ENCODE measurements at regions not wholly inside any gene's neighbourhood (a gene's known extent, or its start where the extent isn't known, plus 50 kb on each side); places are given as distances from the start of the nearest gene placed in this dataset.

- Histone ChIP-seq H3K4me1 (no peaks in the 10 kb centered on the region), H3K27ac (no peak overlapping the region), H3K27me3 (no peaks in the 10 kb centered on the region), H3K9ac (ENCODE audit: low read depth in 2 of 2, low read length in 2 of 2) (no peak overlapping the region), H3K9me3 (no peaks in the 10 kb centered on the region), H3K36me3 (no peaks in the 10 kb centered on the region), H3K4me3 (no peak overlapping the region)
- TF ChIP-seq CTCF (IDR thresholded peaks at IDR 0.05): no peak
- DNase-seq: no peak
- intact Hi-C loops (cut with DNase I): no loop called here
Measured at GRCh38 chr13:84567848-84568247, 685.6 kb upstream of the SLITRK1 start.

DNA sequence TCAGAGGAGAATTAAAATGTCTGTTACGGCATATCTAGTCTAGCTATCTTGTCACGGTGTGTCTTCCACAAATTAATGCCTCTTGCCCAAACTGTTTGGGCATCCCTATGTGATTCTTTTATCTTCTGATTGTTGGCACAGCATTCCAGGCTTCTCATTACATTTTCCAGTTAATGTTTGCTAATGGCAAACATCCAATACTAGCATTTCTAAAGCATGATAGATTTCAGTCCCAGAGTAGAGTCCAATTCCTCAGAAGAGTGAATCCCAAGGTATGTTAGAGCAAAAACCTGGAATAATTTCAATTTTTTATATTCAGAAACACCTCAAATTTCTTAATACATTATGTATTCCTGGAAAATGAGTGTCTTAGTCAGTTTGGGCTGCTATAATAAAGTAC lies 684.5 kb upstream of the SLITRK1 start:
- H3K4me3 ChIP-seq: no peak overlapping the region
- no peak for DNase-seq
- no peaks in the 10 kb centered on the region for H3K9me3 ChIP-seq
- intact Hi-C loops (cut with DNase I): no loop called here
- H3K27me3 ChIP-seq: no peaks in the 10 kb centered on the region
- H3K4me1 ChIP-seq: no peaks in the 10 kb centered on the region
- H3K27ac ChIP-seq: no peak overlapping the region
- no peak overlapping the region for H3K9ac ChIP-seq (ENCODE audit: low read depth in 2 of 2, low read length in 2 of 2)
- no peak for TF ChIP-seq CTCF (IDR thresholded peaks at IDR 0.05)
- H3K36me3 ChIP-seq: no peaks in the 10 kb centered on the region

DNA sequence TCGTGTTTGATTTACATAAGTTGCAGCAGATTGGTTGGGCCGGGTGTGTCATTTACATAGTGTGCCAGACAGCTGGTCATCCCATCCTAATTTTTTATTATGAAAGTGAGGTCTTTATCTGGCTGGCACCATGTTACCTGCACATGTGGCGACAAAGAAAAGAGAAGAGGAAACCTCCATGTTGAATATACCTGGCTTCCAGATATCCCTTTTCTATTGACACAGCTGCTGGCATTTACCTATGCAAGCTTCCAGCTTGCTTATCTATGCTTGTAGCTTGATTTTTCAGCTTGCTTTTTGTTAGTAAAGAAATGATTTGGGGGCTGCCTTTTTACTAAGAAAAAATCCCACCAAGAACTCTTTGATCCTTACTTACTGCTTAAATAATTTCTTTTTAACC lies 681.3 kb upstream of the SLITRK1 start:
- H3K4me1 ChIP-seq: no peaks in the 10 kb centered on the region
- TF ChIP-seq CTCF (IDR thresholded peaks at IDR 0.05): no peak
- no peak for DNase-seq
- H3K36me3 ChIP-seq: no peaks in the 10 kb centered on the region
- intact Hi-C loops (cut with DNase I): no loop called here
- H3K9me3 ChIP-seq: no peaks in the 10 kb centered on the region
- H3K4me3 ChIP-seq: no peak overlapping the region
- no peak overlapping the region for H3K9ac ChIP-seq (ENCODE audit: low read depth in 2 of 2, low read length in 2 of 2)
- H3K27me3 ChIP-seq: no peaks in the 10 kb centered on the region
- H3K27ac ChIP-seq: no peak overlapping the region

DNA sequence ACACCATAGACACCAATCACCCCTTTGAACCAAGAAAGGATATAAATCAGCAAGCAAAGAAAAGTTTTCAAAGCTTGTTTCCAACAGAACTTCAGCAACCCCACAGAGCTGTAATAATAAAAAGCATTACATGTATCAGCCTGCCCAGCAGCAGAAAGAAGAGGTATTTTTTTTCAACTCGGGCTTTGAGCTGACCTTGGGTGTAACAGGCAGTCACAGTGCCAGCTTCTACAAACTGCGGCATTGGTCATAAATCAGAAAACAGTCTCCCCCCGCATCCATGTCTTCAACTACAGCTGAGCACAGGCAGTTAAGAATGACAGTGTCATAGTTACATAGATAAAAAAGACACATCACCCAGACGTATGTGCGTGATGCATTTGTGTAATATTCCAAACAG lies 671.0 kb upstream of the SLITRK1 start:
- no peak for DNase-seq
- no peak for TF ChIP-seq CTCF (IDR thresholded peaks at IDR 0.05)
- intact Hi-C loops (cut with DNase I): no loop called here
- Histone ChIP-seq H3K4me1 (no peaks in the 10 kb centered on the region), H3K36me3 (no peaks in the 10 kb centered on the region), H3K9me3 (no peaks in the 10 kb centered on the region), H3K27me3 (no peaks in the 10 kb centered on the region), H3K4me3 (no peak overlapping the region), H3K9ac (ENCODE audit: low read depth in 2 of 2, low read length in 2 of 2) (no peak overlapping the region), H3K27ac (no peak overlapping the region)

DNA sequence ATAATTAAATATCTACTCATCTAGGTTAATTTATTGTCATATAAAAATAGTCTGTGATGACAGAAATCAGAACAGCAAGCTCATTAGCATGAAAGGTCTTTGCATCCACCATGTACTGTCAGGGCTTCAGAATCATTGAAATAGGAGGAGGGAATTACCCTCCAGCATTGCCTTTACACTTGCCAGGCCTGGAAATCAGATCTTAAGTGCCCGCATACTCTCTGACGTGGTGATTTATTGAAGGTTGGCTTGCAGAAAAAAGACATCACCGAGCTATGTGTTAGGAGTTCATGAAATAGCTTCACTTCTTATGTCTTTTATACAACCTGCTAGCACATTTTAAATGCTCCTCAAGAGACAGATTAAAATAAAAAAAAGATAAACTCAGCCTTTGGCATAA lies 661.7 kb upstream of the SLITRK1 start:
- no peaks in the 10 kb centered on the region for H3K4me1 ChIP-seq
- no peak overlapping the region for H3K4me3 ChIP-seq
- DNase-seq: no peak
- H3K36me3 ChIP-seq: no peaks in the 10 kb centered on the region
- H3K27me3 ChIP-seq: no peaks in the 10 kb centered on the region
- H3K9ac ChIP-seq (ENCODE audit: low read depth in 2 of 2, low read length in 2 of 2): no peak overlapping the region
- TF ChIP-seq CTCF (IDR thresholded peaks at IDR 0.05): no peak
- H3K27ac ChIP-seq: no peak overlapping the region
- intact Hi-C loops (cut with DNase I): no loop called here
- H3K9me3 ChIP-seq: no peaks in the 10 kb centered on the region

GRCh38 chr13:84542348-84542747 lies 660.1 kb upstream of the SLITRK1 start:
- no peak overlapping the region for H3K9ac ChIP-seq (ENCODE audit: low read depth in 2 of 2, low read length in 2 of 2)
- no peak overlapping the region for H3K27ac ChIP-seq
- no peak for DNase-seq
- no peaks in the 10 kb centered on the region for H3K9me3 ChIP-seq
- H3K4me3 ChIP-seq: no peak overlapping the region
- no peaks in the 10 kb centered on the region for H3K4me1 ChIP-seq
- H3K36me3 ChIP-seq: no peaks in the 10 kb centered on the region
- intact Hi-C loops (cut with DNase I): no loop called here
- H3K27me3 ChIP-seq: no peaks in the 10 kb centered on the region
- TF ChIP-seq CTCF (IDR thresholded peaks at IDR 0.05): no peak
